ENCODE measurements at regions not wholly inside any gene's neighbourhood (a gene's known extent, or its start where the extent isn't known, plus 50 kb on each side); places are given as distances from the start of the nearest gene placed in this dataset.

- TF ChIP-seq EP300 (IDR thresholded peaks at IDR 0.05) (no peak), CTCF (IDR thresholded peaks at IDR 0.05) (no peak), POLR2A (IDR thresholded peaks at IDR 0.05) (no peak)
These were observed 204.3 kb downstream of the VEGFC start for GRCh38 chr4:176588436-176588835.
